HG02759 (cell line): ENCODE measurements at regions not wholly inside any gene's neighbourhood (a gene's known extent, or its start where the extent isn't known, plus 50 kb on each side); places are given as distances from the start of the nearest gene placed in this dataset.

Source experiments
- ATAC-seq: cut with Tn5 transposase; IDR thresholded peaks from one replicate; pipeline ENCODE4 v1.9.1; 2021; ENCODE audit warnings: mild to moderate bottlenecking, moderate library complexity; ENCODE audit not compliant: unreplicated experiment

DNA sequence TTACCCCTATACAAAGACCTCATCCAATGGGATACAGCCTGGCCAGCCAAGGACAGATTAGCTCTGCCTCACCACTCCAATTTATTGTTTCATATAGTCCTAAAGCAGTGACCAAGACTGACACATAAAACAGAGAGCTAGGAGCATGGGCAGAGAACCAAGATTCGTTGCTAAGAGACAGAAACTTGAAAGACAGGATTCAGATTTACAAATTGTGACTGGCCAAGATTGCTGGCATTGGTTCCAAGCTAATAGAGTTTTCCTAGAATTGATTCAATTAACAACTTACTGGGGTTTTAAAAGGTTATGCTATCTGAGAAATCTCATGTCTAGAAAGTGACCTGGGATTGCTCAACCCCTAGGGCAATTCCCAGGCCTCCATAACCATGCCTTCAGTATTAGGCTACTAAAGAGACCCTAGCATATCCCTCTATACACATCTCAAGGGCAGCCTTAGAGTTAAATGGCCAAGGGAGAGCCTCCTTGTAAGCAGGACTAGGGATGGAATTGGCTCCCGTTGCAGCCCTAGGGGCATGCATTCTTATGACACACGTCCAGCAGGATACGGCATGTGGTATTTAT is 75.6 kb downstream of the ICOS start:
- no peak for ATAC-seq

DNA sequence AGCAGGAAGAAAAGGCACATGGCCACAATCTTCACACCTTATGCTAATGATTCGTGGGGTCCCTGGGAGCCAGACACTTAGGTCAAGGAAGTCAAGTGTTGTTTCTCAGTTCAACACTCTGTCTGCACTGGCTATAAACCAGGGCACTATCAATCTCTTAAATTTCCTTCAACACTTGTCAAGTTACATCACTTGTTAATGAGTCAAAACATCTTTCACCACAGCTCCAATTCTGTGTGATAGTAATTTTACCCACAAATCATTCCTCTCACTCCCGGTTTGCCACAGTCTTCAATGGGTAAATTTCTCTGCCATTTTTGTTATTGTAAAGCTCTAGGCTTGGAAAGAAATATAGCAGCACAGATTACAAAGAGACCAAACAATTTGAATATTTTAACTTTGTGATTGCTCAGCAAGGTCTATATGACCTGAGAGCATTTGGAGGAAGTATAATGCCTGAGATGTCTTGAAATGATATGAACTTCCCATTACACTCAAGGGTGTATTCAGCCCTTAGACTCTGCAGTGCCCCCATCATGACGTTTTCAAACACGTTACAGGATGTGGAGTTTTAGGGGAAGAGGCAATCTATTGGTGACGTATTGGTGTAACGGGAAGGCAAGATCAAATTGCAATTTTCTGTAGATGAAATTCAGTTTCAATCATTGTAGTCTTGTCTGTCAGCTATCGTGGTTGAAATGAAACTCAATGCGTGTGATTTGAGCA is 78.7 kb downstream of the ICOS start:
- ATAC-seq, result no peak

DNA sequence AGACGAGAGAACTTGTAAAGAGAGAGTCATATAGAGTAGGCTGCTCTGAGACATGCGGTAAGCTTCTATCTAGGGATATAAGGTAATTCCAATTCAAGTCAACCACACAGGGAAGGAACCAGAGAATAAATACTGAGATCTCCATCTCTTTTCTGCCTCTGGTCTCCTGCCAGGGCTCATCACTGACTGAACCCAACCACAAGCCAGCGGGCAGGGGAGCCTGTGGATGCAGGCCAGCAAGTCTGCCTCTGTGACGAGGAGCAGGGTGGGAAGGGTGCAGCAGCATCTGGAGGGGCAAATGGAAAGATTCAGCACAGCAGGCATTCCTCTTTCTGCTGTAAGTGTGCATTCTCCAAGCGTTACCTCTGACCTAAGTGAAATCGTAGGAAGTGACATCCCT is 82.2 kb downstream of the ICOS start:
- no peak for ATAC-seq

DNA sequence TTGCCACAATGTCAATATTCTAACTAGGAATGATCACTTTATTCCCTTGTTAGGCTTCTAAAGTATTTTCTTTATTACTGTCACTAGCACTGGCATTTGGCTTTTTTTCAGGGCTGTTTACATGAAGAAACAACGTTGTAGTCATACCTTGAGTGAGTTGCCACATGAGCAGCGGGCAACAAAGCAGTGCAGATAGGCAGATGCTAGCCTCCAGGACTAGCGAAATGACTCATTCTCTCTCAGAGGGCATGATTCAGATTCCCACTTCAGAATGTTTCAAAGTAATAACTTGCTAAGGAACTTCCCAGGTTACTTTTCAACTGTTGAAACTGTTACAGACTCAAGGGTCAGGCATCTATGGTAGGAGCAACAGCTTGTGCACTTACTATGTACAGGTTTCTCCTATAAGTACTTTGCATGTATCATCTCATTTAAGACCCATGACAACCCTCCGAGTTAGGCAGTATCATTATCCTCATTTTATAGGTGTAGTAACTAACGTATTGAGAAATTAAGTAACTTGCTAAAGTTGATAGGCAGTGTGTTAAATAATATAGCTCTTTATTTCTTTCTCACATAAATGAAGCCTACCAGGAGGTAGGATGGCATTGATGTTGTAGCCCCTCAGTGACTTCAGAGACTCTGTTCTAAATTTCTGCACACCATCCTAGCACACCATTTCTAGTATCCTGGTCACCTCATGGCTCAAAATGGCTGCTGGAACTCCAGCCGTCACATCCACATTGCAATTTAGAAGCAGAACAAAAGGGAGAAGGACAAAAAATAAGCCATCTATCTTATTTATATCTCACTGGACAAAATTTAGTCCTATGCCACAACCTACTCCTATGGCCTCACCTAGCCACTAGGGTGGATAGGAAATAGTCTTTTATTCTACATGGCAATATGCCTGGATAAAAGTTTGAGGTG is 83.3 kb downstream of the ICOS start:
- peak; percentile 89 for ATAC-seq

DNA sequence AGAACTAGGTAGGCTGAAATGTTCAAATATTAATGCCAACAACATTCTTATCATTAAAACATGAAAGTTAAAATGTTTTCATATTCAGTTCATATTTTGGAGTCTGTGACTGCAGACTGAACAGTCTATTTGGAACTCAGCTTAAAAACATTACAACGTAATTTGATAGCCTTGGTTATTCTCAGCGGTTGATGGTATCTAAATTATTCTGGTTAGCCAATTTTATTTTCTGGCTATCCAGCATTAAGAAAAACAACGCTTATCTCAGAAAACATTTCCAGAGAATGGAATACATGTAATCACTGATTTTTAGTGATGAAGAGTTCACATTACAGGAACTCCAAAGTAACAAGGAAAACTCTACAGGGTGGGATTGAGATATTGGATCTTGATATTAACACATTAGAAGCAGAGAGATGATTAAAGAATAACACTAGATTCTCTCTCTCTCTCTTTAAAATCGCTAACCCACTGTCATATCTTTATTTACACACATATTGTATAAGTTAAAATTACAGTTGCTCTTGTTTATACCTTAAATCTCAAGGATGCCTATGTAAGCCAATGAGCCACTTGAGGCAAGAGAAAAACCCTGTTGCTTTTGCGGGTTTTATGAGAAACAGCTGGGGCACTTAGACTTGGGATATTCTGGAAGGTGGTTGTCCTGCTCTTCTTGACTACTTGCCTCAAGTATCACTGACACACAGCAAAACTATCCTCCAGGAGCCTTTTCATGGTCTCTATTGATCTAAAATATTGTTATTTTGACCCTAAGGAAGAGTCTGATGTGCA is 84.9 kb downstream of the ICOS start:
- ATAC-seq, result no peak

DNA sequence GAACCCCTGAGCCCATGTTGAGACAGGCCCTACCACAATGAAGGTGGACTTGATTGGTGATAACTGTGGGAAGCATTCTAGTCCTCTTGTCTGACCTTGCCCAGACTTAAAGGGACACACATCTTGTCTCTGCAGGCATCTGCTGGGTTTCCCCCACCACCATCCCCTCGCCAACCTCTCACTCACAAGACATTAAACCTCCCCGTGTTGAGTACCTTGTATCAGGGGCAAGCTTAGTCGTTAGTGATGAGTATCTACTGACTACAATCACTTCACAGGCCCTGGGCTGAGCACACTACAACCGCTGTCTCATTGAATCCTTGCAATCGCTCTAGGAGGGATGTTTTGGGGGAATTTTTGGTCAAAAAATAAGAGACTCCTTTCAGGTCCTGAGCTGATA is 86.0 kb downstream of the ICOS start:
- ATAC-seq, result no peak

DNA sequence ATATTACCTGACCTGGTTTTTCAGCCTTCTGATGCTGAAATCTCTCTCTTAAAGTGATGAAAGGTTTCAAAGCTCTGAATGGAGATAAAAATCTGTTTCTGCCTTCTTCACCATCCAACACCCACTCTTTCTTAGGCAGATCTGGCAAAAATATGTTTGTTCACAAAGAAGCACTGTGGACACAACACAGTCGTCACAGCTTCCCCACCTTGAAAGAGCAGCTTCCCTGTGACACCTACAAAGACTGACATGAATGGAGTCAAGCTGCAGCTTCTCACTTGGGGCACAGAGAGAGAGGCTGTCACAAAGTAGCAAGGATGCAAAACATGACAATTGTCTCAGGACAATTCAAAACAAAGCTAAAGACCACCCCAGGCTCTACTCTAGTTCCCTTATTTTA is 86.5 kb downstream of the ICOS start:
- ATAC-seq, result no peak

DNA sequence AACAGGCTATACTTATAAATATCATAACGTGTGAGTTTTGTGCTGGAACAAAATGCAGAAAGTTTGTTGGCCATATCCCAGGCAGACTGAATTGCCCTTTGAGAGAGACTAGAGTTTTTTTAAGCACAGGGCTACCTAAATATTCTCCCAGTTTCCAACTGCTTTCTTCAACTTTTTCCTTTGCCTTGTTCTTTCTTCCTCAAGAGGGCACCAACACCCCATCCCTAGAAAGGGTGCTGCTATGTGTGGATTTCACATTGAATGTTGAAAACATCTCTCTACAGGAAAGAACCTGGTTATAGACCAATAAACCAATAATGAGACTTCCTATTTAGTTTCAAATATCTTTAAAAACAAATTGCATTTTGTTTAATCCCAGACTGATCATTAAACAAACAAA is 87.9 kb downstream of the ICOS start:
- no peak for ATAC-seq

DNA sequence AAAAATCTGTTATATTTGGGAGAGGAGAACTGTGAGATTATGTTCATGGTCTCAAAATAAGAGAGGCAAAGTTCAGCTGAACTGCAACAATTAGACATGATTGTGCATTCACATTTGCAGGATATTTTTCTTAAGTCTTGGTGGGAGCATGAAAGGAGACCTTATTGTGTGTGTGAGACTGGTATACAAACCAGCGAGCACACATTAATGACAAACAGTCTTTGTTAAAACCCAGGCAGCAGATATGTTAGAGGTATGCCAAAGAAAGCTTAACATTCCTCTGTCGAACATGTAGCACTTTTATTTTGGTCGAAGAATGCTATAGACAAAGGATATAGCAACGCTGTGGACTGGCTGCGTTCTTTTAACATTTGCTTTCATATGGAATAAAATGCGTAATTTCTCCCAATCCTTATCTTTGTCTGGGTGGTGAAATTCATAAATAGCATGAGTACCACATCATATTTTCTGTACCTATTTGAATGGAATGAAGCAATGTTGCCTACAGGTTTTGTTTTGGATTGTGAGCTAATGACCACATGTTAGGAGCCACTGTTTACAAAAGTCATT is 88.4 kb downstream of the ICOS start:
- ATAC-seq, result no peak

DNA sequence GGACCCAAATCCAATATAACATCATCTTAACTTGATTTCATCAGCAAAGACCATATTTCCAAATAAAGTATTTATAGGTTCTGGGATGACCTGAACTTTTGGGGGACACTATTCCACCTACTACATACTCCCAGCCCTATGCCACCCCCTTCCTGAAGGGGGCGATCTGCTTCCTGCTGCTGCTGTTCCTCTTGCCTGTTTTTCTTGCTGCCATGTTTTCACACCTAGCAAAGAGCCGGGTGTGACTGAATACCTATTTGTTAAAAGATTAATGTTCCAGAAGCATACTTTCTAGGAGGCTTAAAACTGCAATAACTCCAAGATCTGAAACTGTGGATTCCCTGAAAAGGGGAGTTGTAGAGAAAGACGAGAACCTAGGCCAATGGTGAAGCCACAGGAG is 89.7 kb downstream of the ICOS start:
- no peak for ATAC-seq

DNA sequence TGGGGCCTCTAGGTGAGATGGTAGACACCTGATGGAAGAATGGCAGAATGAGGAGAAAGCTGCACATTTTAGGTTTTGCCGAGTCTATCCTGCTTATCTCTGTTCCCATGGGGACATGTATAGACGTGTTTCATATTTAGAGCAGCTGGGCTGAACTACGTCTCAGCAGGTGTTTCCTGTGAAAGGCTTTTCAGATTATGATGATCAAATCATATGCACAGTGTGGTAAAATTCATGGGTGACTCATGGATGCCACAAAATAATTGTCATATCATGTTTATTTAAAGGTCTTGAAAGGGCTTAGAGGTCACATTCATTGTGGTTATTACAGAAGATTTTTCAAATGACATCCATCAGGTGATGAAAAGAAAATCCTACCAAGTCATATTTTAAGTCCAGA is 90.5 kb downstream of the ICOS start:
- ATAC-seq, result peak; percentile 92

DNA sequence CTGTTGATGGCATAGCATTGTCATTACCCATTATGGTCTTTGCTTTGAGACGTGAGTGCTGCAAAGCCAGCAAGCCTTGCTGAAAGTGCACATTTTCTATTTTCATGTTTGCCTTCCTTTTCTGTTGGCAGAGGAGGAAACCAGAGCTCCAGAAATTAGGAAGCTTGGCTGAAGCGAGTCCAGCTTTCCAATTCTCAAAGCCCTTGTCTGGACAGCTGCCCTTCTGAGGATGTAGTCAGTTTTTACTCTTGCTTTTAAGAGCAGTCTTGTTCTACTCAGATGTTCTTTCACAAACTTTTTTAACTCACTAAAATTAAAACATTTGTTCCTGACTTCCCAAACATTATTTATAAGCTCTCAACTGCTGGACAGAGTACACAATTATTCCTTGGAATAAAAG is 93.8 kb downstream of the ICOS start:
- no peak for ATAC-seq

DNA sequence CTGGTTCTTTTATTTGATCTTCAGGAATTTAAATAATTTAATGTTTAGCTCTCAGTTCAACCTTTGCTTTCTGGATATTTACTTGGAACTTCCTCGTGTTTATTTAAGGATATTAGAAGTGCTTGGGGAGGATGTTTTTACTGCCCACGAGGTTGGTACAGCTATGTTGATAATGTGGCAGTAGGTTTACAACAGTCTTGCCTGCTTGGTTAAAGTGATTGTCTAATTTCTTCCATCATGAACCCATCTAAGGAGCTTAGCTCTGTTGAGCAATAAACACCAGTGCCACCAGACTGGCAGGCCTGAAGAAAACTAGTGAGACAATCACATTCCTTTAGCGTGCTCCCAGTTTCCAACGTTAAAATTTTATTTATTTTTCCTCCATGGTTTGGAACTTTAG is 94.5 kb downstream of the ICOS start:
- ATAC-seq, result no peak

DNA sequence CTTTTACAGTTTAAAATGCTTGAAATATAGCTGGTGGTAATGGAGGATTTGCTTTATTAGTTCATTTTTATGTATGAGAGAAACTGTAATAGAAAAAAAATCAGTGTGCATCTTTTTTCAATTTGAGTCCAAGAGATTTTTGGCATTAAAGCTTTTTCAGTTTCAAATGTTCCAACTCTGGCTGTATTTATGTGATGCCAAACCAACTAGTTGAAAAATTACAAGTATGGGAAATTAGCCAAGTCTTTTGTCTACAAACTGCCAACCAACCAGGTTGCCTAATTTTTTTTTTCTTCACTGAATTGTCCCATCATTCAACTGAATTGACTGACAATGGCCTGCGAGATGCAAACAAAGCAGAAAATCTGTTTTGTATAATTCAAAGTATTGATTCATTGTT is 95.7 kb downstream of the ICOS start:
- no peak for ATAC-seq

DNA sequence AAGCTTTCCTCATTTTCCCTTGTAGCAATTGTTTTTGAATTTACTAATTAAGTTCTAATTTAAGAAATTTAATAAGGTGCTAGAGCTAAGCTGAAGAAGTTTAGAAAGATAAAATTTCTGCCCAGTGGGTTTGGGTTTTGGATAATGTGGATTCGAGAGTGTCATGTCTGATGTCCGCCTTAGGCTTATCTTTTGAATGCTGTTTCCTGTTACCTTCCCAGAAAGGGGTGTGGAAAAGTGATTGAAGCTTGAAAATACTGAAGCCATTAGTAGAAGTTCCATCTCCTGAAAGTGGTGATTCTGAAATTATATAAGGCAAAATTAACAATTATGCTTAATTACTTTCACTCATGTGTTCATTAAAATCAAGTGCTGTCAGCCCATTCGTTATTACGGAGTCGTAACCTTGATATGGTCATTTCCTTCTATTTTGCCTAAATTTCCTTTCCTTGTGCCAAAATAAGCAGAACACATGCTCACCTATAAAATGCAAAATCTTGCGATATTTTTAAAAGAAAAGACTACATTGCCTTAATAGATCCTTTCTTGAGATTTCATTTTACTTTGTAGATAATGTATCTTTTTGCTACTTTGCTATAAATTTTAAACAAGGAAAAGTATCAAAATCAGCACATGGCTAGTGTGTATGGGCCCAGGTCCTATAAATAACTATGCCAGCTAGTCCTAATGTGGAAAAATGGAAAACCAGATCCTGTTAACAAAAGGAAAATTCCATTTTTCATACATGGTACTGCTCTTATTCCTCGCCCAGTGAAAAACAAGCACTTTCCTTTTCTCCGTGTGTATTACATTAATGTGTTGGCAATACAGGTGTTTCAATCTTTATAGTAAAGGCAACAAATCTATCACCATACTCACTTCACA is 97.3 kb downstream of the ICOS start:
- ATAC-seq, result no peak

DNA sequence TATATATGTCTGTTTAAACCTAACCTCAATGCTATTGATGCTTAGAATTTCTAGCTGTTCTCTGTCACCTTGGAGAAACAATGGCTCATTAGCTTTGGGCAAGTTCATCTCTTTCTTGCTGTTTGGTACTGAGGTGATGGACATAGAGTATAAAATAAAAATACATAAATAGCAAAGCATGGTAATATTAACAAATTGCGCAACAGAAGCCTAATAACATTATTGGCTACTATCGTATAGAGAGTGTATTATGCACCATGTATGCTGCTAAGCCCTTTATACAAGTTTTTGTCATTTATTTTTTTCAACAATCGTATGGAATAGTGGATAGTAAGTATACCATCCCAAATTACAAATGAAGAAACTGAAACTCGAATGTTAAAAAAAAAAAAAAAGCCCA is 100.1 kb downstream of the ICOS start:
- no peak for ATAC-seq

DNA sequence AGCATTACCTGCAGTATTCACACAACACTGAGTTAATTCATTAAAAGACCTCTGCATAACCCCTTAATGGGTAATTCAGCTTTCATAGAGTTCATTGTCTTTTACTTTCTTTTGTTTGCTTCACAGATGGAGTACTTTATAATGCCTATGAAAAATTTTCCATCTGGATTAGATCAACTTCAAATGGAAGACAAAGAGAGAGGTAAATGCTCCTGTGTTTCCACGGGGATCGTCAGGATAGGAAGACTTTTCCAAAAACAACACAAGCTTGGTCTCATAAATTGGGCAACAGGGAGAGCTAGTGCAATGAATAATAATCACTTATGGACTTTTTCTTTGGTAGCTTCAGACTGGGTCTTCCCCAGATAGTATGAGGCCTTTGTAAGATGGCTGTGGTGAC is 100.7 kb downstream of the ICOS start:
- no peak for ATAC-seq

DNA sequence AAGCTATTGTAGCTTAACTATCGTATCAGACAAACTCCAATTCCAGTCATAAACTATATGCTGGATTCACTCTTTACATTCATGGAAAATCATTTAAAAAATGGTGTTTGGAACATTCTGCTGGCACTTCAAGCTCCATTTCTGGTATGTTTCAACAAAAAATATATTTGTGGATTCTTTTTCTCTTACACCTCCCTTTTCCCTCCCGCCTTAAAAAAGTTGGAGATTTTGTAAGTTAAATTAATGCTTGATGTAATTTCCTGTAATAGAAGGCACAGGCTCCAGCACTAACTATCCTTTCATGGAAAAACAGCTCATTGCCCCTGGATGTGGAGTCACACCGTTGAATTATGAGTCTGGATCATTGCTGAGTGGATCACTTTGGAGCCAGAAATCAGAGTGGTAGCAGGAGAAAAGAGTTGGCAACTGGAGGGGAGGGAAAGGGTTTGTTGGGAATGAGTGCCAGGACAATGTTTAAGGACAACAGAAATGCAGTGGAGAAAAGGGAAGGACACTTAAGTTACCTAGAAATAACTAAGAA is 102.8 kb downstream of the ICOS start:
- ATAC-seq, result no peak

DNA sequence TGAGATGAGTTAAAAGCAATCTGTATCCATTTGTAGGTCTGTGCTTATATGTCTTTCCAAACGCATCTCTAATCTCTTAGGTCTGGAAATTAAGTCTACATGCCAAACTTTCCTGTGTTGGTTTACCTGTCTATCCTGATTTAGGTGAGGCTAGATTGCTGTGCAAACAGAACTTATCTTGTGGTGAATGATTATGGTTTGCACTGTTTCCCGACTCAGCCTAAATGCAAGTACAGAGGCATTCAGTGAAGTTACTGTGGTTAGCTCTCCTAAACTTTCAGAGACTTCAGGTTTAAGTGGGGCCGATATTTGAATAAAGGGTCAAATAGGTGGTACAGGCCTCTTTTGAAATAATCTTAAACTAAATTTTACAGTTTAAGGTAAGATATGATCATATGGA is 103.5 kb downstream of the ICOS start:
- ATAC-seq, result no peak

DNA sequence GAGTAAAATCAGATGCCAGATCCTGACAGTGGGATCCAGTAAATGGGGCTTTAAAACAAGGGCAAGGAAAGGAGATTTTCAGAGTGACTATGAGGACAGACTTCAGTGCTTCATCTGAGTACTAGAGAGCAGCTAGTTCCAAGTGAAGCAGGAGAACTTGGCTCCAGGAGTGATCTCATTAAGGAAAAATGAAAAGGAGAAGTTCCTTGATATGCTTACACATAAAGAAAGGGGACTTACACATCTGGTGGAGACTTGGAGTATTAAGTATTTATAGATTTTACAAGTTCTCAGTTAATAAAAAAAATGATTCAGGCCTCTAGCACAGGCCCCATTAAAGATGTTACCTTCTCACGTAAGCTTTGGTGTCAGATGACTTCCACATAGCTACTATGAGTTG is 105.8 kb downstream of the ICOS start:
- ATAC-seq, result no peak
